ENCODE measurements at regions not wholly inside any gene's neighbourhood (a gene's known extent, or its start where the extent isn't known, plus 50 kb on each side); places are given as distances from the start of the nearest gene placed in this dataset.

- Histone ChIP-seq H2BK20ac (ENCODE audit: low read depth, low read length) (no peak overlapping the region), H4K20me1 (ENCODE audit: insufficient read depth, low read length) (no peaks in the 10 kb centered on the region), H3K36me3 (ENCODE audit: control insufficient read depth, insufficient read depth, low read length) (no peaks in the 10 kb centered on the region), H3K9me1 (ENCODE audit: insufficient read depth, low read length) (no peaks in the 10 kb centered on the region; the same call in 1 of the 2 replicates), H2AK5ac (ENCODE audit: low read depth, low read length) (no peak overlapping the region), H3K4me1 (ENCODE audit: control insufficient read depth, insufficient read depth, low read length) (no peaks in the 10 kb centered on the region), H3K4me2 (ENCODE audit: low read depth, low read length) (no peak overlapping the region), H2AK9ac (replicated peaks; ENCODE audit: low read depth, low read length, poor library complexity) (no peak overlapping the region), H4K8ac (ENCODE audit: low read depth in 2 of 2, low read length in 2 of 2) (no peak overlapping the region), H3K56ac (ENCODE audit: extremely low read depth, insufficient read depth, low read length) (no peak overlapping the region), H2BK15ac (ENCODE audit: low read depth, low read length) (no peak overlapping the region), H4K5ac (ENCODE audit: low read depth, low read length) (no peak overlapping the region), H3K79me1 (ENCODE audit: low read depth in 1 of 2, low read length in 2 of 2) (no peaks in the 10 kb centered on the region), H3K27ac (ENCODE audit: insufficient read depth, low read length) (no peak overlapping the region), H3K18ac (ENCODE audit: low read depth, low read length) (no peak overlapping the region), H3K27me3 (ENCODE audit: control insufficient read depth, insufficient read depth, low read length) (no peaks in the 10 kb centered on the region), H2BK5ac (ENCODE audit: low read depth, low read length, poor library complexity, severe bottlenecking) (no peak overlapping the region), H3K4ac (ENCODE audit: low read depth, low read length) (no peak overlapping the region), H3K4me3 (ENCODE audit: insufficient read depth, low read depth, low read length) (no peak overlapping the region), H3K9ac (ENCODE audit: low read depth, low read length) (no peak overlapping the region), H3K9me3 (ENCODE audit: control insufficient read depth, insufficient read depth, low read length) (no peaks in the 10 kb centered on the region), H3K23ac (ENCODE audit: low read depth, low read length) (no peak overlapping the region), H4K91ac (ENCODE audit: insufficient read depth, low read depth, low read length) (no peak overlapping the region), H3K14ac (replicated peaks; ENCODE audit: low read depth, low read length) (no peak overlapping the region), H2BK120ac (ENCODE audit: low read depth, low read length) (no peak overlapping the region), H2AFZ (replicated peaks; ENCODE audit: low read length, poor library complexity) (no peak overlapping the region)
- ChIA-PET POLR2A (ENCODE audit: unreplicated experiment) (no interaction called here), CTCF (no interaction called here)
- intact Hi-C loops (cut with micrococcal nuclease) (no loop called here), in situ Hi-C loops (cut with MboI; ENCODE audit: low sequenced_read_pairs) (no loop called here), dilution Hi-C loops (cut with HindIII; ENCODE audit: low sequenced_read_pairs, unreplicated experiment) (no loop called here)
- TF ChIP-seq FOS (IDR thresholded peaks at IDR 0.05; ENCODE audit: low read depth, low read length), result no peak
- no peak for TF ChIP-seq CTCF (conservative IDR thresholded peaks at IDR 0.05; ENCODE audit: low read depth, low read length)
- no peak for TF ChIP-seq ELK1 (IDR thresholded peaks at IDR 0.05; ENCODE audit: borderline replicate concordance, low read depth, low read length)
- no peak for TF ChIP-seq USF2 (IDR thresholded peaks at IDR 0.05; ENCODE audit: low read depth, low read length)
- TF ChIP-seq CEBPB (IDR thresholded peaks at IDR 0.05; ENCODE audit: low read depth, low read length), result no peak
- no peak for TF ChIP-seq POLR2A (IDR thresholded peaks at IDR 0.05; ENCODE audit: low read depth, low read length)
- no peak for TF ChIP-seq CHD1 (IDR thresholded peaks at IDR 0.05; ENCODE audit: low read depth, low read length)
- no peak for TF ChIP-seq NFE2L2 (IDR thresholded peaks at IDR 0.05; ENCODE audit: low read depth, low read length)
- TF ChIP-seq MAZ (IDR thresholded peaks at IDR 0.05; ENCODE audit: borderline replicate concordance, low read depth, low read length), result no peak
- ATAC-seq (ENCODE audit: low read depth), result no peak
- BruUV-seq (replicated peaks), result no TSS peak
- WGBS, 2 experiments (ENCODE audit: extremely low coverage in 2 of 2, insufficient read length in 1 of 2), result 100% methylated on average over 1 of the region's 2 CpGs; no CpG with 5 or more reads in 1 of the 2 experiments
- no peak for DNase-seq
Observed at GRCh38 chr13:62593804-62594203, 1178.2 kb upstream of the PCDH20 start.
